Amygdala (tissue), 56 donors: ENCODE measurements at regions not wholly inside any gene's neighbourhood (a gene's known extent, or its start where the extent isn't known, plus 50 kb on each side); places are given as distances from the start of the nearest gene placed in this dataset.
"Not testable (repeated sequence)": the region's sequence is repeated elsewhere in the genome, so short reads cannot be mapped to it uniquely, and the experiment has no call there.

ENCODE experiments used
- DNase-seq, 56 donors: peaks; one replicate each; lab custom pipeline; 2025; lab: John Stamatoyannopoulos, UW

DNA sequence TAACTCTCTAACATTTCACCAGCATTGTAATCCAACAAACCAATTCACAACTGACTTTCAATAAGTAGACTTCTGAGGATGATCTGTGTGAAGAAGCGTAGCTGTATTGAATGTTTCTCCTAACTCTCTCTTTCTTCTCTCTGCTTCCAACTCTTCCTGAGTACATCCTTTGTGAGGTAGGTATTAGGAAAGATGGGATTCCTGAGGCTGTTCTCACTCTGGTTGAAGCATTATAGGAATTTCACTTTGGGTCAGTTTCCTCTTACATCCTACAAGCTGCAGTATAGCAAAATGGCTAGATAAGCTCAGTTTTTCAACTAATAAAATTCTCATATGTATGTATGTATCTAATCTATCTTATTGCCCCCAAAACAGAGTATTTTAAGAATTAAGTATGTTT, 702.8 kb downstream of the CETN3 start:
- no peak for DNase-seq

GRCh38 chr5:89703817-89704216, 705.7 kb downstream of the CETN3 start:
- DNase-seq: no peak

- no peak for DNase-seq
Measured at GRCh38 chr5:89698028-89698427, 711.5 kb downstream of the CETN3 start.

DNA sequence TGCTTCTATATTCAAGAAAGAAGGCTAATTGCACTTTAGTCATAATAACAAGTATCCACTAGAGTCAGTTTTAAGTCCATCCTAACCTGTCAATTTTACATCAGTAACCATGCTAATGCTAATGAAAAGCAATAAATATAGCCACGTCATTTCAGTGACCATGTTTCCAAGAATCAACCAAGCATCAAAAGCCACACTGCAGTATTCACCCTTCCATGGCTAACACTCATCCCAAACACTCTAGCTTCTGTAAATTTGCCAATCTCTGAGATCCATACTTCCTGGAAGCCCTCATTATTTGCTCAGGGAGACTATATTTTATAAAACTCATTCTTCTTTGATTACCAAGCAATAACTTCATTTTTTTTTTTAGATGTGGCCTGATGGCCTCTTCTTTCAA, 712.0 kb downstream of the CETN3 start:
- DNase-seq: no peak

GRCh38 chr5:89695371-89695770, 714.2 kb downstream of the CETN3 start:
- DNase-seq: no peak

DNA sequence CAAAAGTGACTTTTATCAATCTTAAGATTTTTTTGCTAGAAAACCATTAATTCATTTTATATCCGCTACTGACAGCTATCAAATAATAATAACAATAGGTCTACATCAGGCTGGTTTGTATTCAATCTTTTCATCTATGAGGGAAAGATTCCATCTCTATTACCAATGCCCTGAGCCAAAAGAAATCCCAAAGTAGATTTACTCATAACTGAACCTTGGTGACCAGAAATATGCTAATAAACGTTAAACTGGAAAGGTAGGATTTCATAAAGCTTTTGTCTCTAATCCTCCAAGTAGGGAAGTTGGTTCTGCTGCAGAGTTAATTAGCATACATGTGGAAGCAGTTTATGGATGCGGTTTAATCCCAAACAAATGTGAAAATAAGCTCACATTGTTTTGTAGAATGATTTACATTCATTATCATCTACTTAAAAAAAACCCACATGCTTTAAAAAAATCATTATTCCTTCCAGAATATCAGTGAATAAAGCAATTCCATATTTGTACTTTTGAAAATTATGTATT, 715.5 kb downstream of the CETN3 start:
- DNase-seq: no peak

DNA sequence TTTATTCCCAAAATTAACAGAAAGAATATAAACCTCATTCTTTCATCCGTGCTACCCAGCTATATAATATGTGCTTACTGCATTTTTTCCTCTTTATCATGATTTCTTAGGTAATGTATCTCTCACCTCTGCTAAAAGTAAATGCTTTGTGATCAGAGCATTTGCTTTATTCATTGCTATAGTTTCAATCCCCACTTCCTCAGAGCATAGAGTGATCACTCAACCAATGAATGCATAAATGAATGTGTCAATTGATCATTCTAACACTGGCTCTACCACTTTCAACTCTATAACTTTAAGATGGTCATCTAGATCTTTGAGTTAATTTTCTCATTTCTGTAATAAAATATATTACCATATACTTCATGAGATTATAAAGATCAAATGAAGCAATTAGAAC, 719.2 kb downstream of the CETN3 start:
- no peak for DNase-seq

GRCh38 chr5:89686081-89686765, 723.3 kb downstream of the CETN3 start:
- DNase-seq: no peak

DNA sequence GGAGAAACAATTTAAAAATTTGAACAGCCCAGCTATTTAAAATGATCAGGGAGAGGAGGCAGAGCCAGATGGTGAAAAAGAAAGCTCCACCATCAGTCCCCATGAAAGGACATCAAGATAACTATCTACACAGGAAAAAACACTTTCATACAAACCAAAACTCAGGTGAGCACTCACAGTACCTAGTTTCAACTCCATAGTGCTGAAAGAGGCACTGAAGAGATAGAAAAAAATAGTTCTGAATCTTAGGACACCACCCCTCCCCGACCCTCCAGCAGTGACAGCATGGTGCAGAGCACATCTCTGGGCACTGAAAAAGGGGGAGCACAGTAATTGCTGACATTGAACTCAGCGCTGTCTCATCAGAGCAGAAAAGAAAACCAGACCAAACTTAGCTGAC, 732.9 kb downstream of the CETN3 start:
- no peak for DNase-seq

- no peak for DNase-seq
Measured at GRCh38 chr5:89673019-89673418, 736.5 kb downstream of the CETN3 start.

DNA sequence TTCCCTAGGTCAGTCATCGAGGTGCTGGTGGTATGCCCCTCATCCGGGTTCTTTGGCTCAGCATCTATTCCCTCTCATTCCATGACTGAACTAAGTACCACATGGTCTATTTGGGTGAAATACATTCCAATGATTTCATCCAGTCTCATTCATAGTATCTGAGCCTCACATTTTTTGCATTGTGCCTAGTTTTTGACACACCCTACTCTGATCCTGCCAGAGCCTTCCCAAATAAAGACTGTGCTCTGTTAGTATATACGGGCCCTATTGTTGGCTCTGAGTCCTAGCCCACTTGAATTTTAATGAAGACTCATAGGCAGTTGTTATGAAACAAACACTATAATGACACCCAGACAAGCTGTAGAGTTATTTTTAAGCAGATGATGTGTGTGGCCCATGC, 740.7 kb downstream of the CETN3 start:
- no peak for DNase-seq

DNA sequence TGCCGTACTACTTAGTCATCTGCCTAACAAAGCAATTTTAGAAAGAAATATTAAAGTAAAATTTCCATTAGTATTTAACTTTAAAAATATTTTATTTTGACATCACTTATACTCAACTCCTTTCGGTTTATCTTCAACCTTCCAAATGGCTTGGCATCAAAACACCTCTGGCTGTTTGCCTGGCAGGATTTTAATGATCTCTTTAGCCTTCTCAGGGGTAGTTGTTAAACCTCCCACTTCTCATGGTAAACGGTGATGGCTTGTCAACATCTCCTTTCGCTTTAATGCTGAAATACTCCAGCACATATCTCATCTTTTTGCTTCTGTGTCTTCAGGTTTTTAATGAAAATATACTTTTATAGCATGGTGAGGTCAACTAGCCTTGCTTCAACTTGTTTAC, 747.1 kb downstream of the CETN3 start:
- no peak for DNase-seq

GRCh38 chr5:89638871-89639270, 755.9 kb upstream of the MEF2C start:
- no peak for DNase-seq

DNA sequence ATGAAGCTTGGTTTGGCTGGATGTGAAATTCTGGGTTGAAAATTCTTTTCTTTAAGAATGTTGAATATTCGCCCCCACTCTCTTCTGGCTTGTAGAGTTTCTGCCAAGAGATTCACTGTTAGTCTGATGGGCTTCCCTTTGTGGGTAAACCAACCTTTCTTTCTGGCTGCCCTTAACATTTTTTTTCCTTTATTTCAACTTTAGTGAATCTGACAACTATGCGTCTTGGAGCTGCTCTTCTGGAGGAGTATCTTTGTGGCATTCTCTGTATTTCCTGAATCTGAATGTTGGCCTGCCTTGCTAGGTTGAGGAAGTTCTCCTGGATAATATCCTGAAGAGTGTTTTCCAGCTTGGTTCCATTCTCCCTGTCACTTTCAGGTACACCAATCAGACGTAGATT, 751.2 kb upstream of the MEF2C start:
- not testable (repeated sequence) for DNase-seq

DNA sequence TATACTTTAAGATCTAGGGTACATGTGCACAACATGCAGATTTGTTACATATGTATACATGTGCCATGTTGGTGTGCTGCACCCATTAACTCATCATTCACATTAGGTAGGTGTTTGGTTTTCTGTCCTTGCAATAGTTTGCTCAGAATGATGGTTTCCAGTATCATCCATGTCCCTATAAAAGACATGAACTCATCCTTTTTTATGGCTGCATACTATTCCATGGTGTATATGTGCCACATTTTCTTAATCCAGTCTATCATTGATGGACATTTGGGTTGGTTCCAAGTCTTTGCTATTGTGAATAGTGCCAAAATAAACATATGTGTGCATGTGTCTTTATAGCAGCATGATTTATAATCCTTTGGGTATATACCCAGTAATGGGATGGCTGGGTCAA, 747.1 kb upstream of the MEF2C start:
- not testable (repeated sequence) for DNase-seq

- no peak for DNase-seq
Measured at GRCh38 chr5:89628876-89629635, 746.1 kb upstream of the MEF2C start.

- no peak for DNase-seq
Measured at GRCh38 chr5:89615839-89616518, 733.0 kb upstream of the MEF2C start.

GRCh38 chr5:89613222-89613956, 730.4 kb upstream of the MEF2C start:
- no peak for DNase-seq

- no peak for DNase-seq
Measured at GRCh38 chr5:89606939-89607534, 724.1 kb upstream of the MEF2C start.

- DNase-seq: no peak
Measured at GRCh38 chr5:89604342-89604741, 721.4 kb upstream of the MEF2C start.
